Neural crest cell (in vitro differentiated cells): ENCODE measurements at regions not wholly inside any gene's neighbourhood (a gene's known extent, or its start where the extent isn't known, plus 50 kb on each side); places are given as distances from the start of the nearest gene placed in this dataset.
"Not testable (repeated sequence)": the region's sequence is repeated elsewhere in the genome, so short reads cannot be mapped to it uniquely, and the experiment has no call there.

Source experiments
- DNase-seq: peaks from one replicate; pipeline ENCODE4 v3.0.0; 2021; ENCODE audit warnings: low read depth, mixed read lengths, low spot score
- H3K27ac Mint-ChIP-seq: one replicate; pipeline ENCODE4 v1.8.0; 2021; ENCODE audit warnings: mild to moderate bottlenecking, mixed read lengths; ENCODE audit not compliant: unreplicated experiment
- H3K27me3 Mint-ChIP-seq: 2 replicates; pipeline ENCODE4 v1.8.0; 2021; ENCODE audit warnings: low read depth, mild to moderate bottlenecking, mixed read lengths
- H3K36me3 Mint-ChIP-seq: 2 replicates; pipeline ENCODE4 v1.8.0; 2021; ENCODE audit warnings: low read depth, mild to moderate bottlenecking, mixed read lengths
- H3K4me1 Mint-ChIP-seq: 2 replicates; pipeline ENCODE4 v1.8.0; 2021; ENCODE audit warnings: mixed read lengths
- H3K4me3 Mint-ChIP-seq: one replicate; pipeline ENCODE4 v1.8.0; 2021; ENCODE audit warnings: mild to moderate bottlenecking, mixed read lengths
- H3K9me3 Mint-ChIP-seq: 2 replicates; pipeline ENCODE4 v1.8.0; 2021; ENCODE audit warnings: mixed read lengths
- TF ChIP-seq, protein P1 (sequence below): fragments of 200-600 bp; sonication (generic); conservative IDR thresholded peaks from 2 replicates; pipeline ENCODE4 v1.5.0; 2021; ENCODE audit warnings: antibody characterized with exemption, mild to moderate bottlenecking

DNA sequence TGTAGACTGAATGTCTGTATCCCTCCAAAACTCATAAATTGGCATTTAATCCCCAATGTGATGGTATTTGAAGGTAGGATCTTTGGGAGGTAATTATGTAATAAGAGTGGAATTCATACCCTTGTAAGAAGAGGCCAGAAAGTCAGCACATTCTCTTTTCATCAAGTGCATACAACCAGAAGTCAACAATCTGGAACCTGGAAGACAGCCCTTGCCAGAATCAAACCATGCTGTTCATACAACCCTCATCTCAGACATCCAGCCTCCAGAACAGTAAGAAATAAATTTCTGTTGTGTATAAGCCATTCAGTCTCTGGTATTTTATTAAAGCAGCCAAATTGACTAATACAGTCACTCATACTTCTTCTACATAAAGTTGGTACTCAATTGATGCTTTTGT lies 481.0 kb upstream of the SOX9 start:
- Mint-ChIP-seq H3K4me1 (no peaks in the 10 kb centered on the region), H3K4me3 (no peak overlapping the region), H3K27ac (no peak overlapping the region), H3K27me3 (no peaks in the 10 kb centered on the region), H3K9me3 (peaks cover 9% of the 10 kb centered on the region), H3K36me3 (peaks cover 2% of the 10 kb centered on the region)
- no peak for DNase-seq
- TF ChIP-seq, protein P1, sequence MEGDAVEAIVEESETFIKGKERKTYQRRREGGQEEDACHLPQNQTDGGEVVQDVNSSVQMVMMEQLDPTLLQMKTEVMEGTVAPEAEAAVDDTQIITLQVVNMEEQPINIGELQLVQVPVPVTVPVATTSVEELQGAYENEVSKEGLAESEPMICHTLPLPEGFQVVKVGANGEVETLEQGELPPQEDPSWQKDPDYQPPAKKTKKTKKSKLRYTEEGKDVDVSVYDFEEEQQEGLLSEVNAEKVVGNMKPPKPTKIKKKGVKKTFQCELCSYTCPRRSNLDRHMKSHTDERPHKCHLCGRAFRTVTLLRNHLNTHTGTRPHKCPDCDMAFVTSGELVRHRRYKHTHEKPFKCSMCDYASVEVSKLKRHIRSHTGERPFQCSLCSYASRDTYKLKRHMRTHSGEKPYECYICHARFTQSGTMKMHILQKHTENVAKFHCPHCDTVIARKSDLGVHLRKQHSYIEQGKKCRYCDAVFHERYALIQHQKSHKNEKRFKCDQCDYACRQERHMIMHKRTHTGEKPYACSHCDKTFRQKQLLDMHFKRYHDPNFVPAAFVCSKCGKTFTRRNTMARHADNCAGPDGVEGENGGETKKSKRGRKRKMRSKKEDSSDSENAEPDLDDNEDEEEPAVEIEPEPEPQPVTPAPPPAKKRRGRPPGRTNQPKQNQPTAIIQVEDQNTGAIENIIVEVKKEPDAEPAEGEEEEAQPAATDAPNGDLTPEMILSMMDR: no peak

DNA sequence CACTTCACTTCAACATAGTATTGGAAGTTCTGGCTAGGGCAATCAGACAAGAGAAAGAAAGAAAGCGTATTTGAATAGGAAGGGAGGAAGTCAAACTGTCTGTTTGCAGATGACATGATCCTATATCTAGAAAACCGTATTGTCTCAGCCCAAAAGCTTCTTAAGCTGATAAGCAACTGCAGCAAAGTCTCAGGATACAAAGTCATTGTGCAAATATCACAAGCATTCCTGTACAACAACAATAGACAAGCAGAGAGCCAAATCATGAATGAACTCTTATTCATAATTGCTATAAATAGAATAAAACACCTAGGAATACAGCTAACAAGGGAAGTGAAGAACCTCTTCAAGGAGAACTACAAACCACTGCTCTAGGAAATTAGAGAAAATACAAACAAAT lies 473.9 kb upstream of the SOX9 start:
- not testable (repeated sequence) for H3K4me1 Mint-ChIP-seq, H3K4me3 Mint-ChIP-seq, H3K27ac Mint-ChIP-seq, H3K27me3 Mint-ChIP-seq, DNase-seq, H3K36me3 Mint-ChIP-seq
- peaks cover 11% of the 10 kb centered on the region for H3K9me3 Mint-ChIP-seq

DNA sequence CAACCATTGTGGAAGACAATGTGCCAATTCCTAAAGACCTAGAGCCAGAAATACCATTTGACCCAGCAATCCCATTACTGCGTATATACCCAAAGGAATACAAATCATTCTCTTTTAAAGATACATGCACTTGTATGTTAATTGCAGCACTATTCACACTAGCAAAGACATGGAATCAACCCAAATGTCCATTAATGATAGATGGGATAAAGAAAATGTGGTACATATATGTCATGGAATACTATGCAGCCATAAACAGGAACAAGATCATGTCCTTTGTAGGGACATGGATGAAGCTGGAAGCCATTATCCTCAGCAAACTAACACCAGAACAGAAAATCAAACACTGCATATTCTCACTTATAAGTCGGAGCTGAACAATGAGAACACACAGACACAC lies 472.5 kb upstream of the SOX9 start:
- peaks cover 11% of the 10 kb centered on the region for H3K9me3 Mint-ChIP-seq
- not testable (repeated sequence) for H3K27ac Mint-ChIP-seq, H3K4me1 Mint-ChIP-seq, H3K36me3 Mint-ChIP-seq, H3K27me3 Mint-ChIP-seq, H3K4me3 Mint-ChIP-seq, DNase-seq

DNA sequence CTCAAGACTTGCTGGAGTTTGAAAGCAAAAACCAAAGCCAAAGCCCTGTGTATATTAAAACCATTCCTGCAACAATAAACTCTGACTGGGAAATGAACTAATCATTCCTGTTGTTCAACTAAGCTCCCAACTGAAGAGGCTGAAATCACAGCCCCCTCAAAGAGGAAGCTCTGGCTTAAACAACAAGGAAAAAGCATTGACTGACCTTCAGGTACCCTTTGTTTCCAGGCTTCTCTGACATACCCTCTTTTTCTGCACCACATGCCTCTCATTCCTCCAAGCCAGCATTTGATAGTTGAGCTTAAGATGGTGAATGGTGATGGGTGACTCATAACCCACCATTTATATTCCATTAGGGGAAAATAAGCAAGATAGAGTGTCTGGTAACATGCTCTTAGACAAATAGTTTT lies 470.9 kb upstream of the SOX9 start:
- H3K27me3 Mint-ChIP-seq: no peaks in the 10 kb centered on the region
- no peak overlapping the region for H3K27ac Mint-ChIP-seq
- TF ChIP-seq, protein P1: no peak
- H3K4me3 Mint-ChIP-seq: no peak overlapping the region
- H3K9me3 Mint-ChIP-seq: peaks cover 6% of the 10 kb centered on the region
- peaks cover 3% of the 10 kb centered on the region for H3K36me3 Mint-ChIP-seq
- no peaks in the 10 kb centered on the region for H3K4me1 Mint-ChIP-seq
- no peak for DNase-seq

DNA sequence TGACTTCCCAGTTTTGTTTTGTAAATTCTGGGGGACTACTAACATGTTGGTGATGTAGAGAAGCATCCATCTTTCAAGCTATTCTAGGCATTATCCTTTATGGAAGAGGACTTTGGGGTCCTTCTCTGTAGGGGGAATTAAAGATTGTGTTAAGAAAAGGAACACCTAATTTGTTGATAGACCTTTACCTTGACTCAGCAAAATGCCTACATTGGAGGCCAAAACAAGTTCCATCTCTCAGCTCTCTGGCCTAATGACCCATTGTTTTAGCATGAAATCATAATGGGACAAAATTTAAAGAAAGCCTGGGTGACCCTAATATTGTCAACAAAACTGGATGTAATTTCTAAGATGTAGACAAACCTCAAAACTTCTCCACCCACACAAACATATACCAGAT lies 465.3 kb upstream of the SOX9 start:
- no peak overlapping the region for H3K27ac Mint-ChIP-seq
- no peaks in the 10 kb centered on the region for H3K27me3 Mint-ChIP-seq
- DNase-seq: no peak
- TF ChIP-seq, protein P1: no peak
- H3K4me3 Mint-ChIP-seq: no peak overlapping the region
- H3K4me1 Mint-ChIP-seq: no peaks in the 10 kb centered on the region
- peaks cover 2% of the 10 kb centered on the region for H3K9me3 Mint-ChIP-seq
- H3K36me3 Mint-ChIP-seq: no peaks in the 10 kb centered on the region

DNA sequence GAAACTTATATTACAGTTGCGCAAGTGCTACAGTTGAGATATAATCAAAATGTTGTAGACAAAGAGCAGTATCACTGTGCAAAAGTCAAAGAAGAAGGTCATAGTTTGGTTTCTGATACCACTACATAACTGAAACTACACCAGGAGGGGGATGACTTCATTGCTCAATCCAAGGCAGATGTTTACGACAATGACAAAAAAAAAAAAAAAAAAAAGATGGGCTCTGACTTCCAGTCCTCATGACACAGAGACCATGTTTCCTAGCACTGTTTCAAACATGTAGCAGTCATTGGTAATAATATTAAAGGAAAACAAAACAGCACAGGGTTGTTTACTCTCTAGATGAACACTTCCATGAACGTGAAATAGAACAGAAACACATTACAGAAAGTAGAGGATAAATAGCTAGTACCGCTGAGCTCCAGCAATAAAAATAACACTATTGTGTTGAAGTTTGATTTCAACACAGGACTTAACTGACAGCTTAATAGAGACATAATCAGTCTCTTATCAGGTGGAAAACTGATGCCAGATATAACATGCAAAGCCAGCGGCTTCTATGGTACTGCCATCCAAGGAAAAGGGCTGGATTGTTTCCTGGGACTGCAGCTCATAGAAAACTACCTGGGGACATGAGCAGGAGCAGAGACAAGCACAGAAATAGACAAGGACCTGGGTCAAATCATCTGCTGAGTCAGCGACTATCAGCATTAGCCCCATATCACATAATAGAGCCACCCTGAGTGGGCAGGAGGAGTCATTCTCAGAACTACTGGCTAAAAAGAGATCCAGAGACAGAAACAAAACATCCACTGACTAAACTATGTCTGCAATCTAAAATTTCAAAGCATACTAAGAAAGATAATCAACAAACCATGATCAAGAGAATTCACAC lies 463.6 kb upstream of the SOX9 start:
- TF ChIP-seq, protein P1: no peak
- no peaks in the 10 kb centered on the region for H3K27me3 Mint-ChIP-seq
- H3K36me3 Mint-ChIP-seq: no peaks in the 10 kb centered on the region
- H3K4me1 Mint-ChIP-seq: no peaks in the 10 kb centered on the region
- no peak for DNase-seq
- H3K9me3 Mint-ChIP-seq: peaks cover 2% of the 10 kb centered on the region
- no peak overlapping the region for H3K27ac Mint-ChIP-seq
- no peak overlapping the region for H3K4me3 Mint-ChIP-seq
